SK-N-SH treated with all-trans-retinoic acid at 6 μM for 48 hours (cell line): ENCODE measurements at regions not wholly inside any gene's neighbourhood (a gene's known extent, or its start where the extent isn't known, plus 50 kb on each side); places are given as distances from the start of the nearest gene placed in this dataset.

Experiments used
- ATAC-seq: fragments of 200-7000 bp; cut with Tn5 transposase; 3 replicates; pipeline ENCODE4 v1.9.1; 2020; ENCODE audit warnings: mild to moderate bottlenecking, moderate library complexity
- ARNTL ChIP-seq: fragments of 450-650 bp; formaldehyde crosslinking; IDR thresholded peaks from 2 replicates; pipeline ENCODE4 v1.5.0; 2020; ENCODE audit warnings: low read depth, mild to moderate bottlenecking, moderate library complexity, borderline replicate concordance
- BACH2 ChIP-seq: fragments of 250-450 bp; sonication (Bioruptor Pico); IDR thresholded peaks from 2 replicates; pipeline ENCODE4 v1.9.0; 2021; ENCODE audit warnings: mild to moderate bottlenecking, borderline replicate concordance
- CSDC2 ChIP-seq: fragments of 250-450 bp; sonication (Bioruptor Pico); IDR thresholded peaks from 2 replicates; pipeline ENCODE4 v1.5.0; 2020; ENCODE audit warnings: mild to moderate bottlenecking, moderate library complexity
- ESRRG ChIP-seq: fragments of 250-450 bp; sonication (Bioruptor Pico); IDR thresholded peaks from 2 replicates; pipeline ENCODE4 v1.6.1; 2021; ENCODE audit warnings: mild to moderate bottlenecking
- GLIS3 ChIP-seq: fragments of 250-450 bp; sonication (Bioruptor Pico); IDR thresholded peaks from 2 replicates; pipeline ENCODE4 v1.5.0; 2020; ENCODE audit warnings: mild to moderate bottlenecking, moderate library complexity
- ISL1 ChIP-seq: fragments of 250-450 bp; sonication (Bioruptor Pico); IDR thresholded peaks from 2 replicates; pipeline ENCODE4 v2.1.2; 2022; ENCODE audit warnings: mild to moderate bottlenecking, moderate library complexity
- OSR1 ChIP-seq: fragments of 250-450 bp; sonication (Bioruptor Pico); IDR thresholded peaks from 2 replicates; pipeline ENCODE4 v1.8.0; 2022; ENCODE audit warnings: moderate library complexity, mild to moderate bottlenecking, inconsistent platforms
- RARB ChIP-seq: fragments of 250-450 bp; sonication (Bioruptor Pico); IDR thresholded peaks from 2 replicates; pipeline ENCODE4 v1.8.0; 2021; ENCODE audit warnings: mild to moderate bottlenecking, moderate library complexity
- SNAI2 ChIP-seq: fragments of 250-450 bp; sonication (Bioruptor Pico); IDR thresholded peaks from 2 replicates; pipeline ENCODE4 v1.5.0; 2020; ENCODE audit warnings: mild to moderate bottlenecking, moderate library complexity
- TCF4 ChIP-seq: fragments of 250-450 bp; sonication (Bioruptor Pico); IDR thresholded peaks from 2 replicates; pipeline ENCODE4 v1.8.0; 2021; ENCODE audit warnings: mild to moderate bottlenecking, moderate library complexity, borderline replicate concordance
- TOX ChIP-seq: fragments of 250-450 bp; sonication (Bioruptor Pico); IDR thresholded peaks from 2 replicates; pipeline ENCODE4 v1.8.0; 2021; ENCODE audit warnings: mild to moderate bottlenecking, moderate library complexity, borderline replicate concordance
- TSHZ2 ChIP-seq: fragments of 250-450 bp; sonication (Bioruptor Pico); IDR thresholded peaks from 2 replicates; pipeline ENCODE4 v1.5.0; 2020; ENCODE audit warnings: mild to moderate bottlenecking, moderate library complexity
- ZC3H10 ChIP-seq: fragments of 250-450 bp; sonication (Bioruptor Pico); IDR thresholded peaks from 2 replicates; pipeline ENCODE4 v1.5.1; 2021; ENCODE audit warnings: mild to moderate bottlenecking, moderate library complexity
- ZFP3 ChIP-seq: fragments of 250-450 bp; sonication (Bioruptor Pico); IDR thresholded peaks from 2 replicates; pipeline ENCODE4 v1.5.0; 2020; ENCODE audit warnings: mild to moderate bottlenecking, moderate library complexity
- ZFP30 ChIP-seq: fragments of 450-650 bp; formaldehyde crosslinking; IDR thresholded peaks from 2 replicates; pipeline ENCODE4 v1.5.0; 2022; ENCODE audit warnings: mild to moderate bottlenecking, moderate library complexity
- ZNF565 ChIP-seq: fragments of 450-650 bp; formaldehyde crosslinking; conservative IDR thresholded peaks from 2 replicates; pipeline ENCODE4 v1.5.0; 2020; ENCODE audit warnings: low read depth, mild to moderate bottlenecking, moderate library complexity
- ZNF70 ChIP-seq: fragments of 450-650 bp; formaldehyde crosslinking; IDR thresholded peaks from 2 replicates; pipeline ENCODE4 v1.5.0; 2020; ENCODE audit warnings: mild to moderate bottlenecking, moderate library complexity
- ZNF8 ChIP-seq: fragments of 450-650 bp; formaldehyde crosslinking; IDR thresholded peaks from 2 replicates; pipeline ENCODE4 v1.5.0; 2020; ENCODE audit warnings: mild to moderate bottlenecking, moderate library complexity
- TF ChIP-seq, protein P1 (sequence below): fragments of 250-450 bp; sonication (Bioruptor Pico); IDR thresholded peaks from 2 replicates; pipeline ENCODE4 v1.8.0; 2021; ENCODE audit warnings: low read depth, mild to moderate bottlenecking, moderate library complexity, borderline replicate concordance
- TF ChIP-seq, protein P2 (sequence below): fragments of 250-450 bp; sonication (Bioruptor Pico); IDR thresholded peaks from 2 replicates; pipeline ENCODE4 v1.5.1; 2021; ENCODE audit warnings: mild to moderate bottlenecking, moderate library complexity
- TF ChIP-seq, protein P3 (sequence below): fragments of 250-450 bp; sonication (Bioruptor Pico); IDR thresholded peaks from 2 replicates; pipeline ENCODE4 v1.5.1; 2020; ENCODE audit warnings: low read depth, mild to moderate bottlenecking, moderate library complexity
- TF ChIP-seq, protein P4 (sequence below): fragments of 250-450 bp; sonication (Bioruptor Pico); IDR thresholded peaks from 2 replicates; pipeline ENCODE4 v1.8.0; 2020; ENCODE audit warnings: mild to moderate bottlenecking, moderate library complexity, borderline replicate concordance

DNA sequence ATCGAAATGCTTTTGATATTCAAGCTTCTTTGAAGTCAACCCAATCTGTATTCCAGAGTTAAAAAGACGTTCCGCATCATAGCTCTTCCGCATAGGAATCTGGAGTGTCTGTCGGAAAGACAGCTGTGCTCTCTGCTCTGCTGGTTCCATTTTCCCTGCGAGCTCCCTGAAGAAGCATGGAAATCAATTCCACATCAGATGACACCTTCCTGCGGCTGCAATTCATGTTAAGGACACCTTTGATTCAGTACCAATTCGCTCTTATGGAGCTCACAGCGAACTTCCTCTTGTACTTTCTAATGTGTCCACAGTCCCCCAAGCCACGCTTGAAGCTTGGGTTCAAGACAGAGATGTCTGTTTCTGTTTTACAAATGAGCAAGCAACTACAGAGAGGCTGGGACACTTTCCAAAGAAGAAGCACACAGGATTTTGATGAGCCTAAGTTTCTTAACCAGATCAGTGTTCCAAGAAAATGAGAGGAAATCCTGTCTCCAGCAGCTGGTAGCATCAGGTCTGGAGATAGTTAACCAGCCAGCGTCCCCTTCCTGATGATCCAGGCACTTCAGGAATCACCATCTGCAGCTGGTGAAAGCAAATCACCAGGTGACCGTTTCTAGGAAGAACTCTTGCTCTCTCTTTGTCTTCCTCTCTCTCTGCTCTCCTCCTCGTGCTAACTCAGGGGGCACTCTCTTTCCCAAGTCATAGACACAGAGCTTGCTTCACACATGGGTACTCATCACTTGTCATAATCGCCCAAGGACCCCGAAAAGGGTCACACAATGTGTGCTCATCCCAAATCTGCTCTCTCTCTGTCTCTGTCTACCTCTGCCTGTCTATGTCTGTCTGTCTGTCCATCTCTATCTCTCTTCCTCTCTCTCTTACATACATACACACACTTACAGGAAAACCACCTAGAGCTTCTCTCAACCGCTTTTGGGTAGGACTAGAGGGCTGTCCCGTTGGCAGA is 281.8 kb downstream of the FAM43A start (continued):
- TF ChIP-seq, protein P1, sequence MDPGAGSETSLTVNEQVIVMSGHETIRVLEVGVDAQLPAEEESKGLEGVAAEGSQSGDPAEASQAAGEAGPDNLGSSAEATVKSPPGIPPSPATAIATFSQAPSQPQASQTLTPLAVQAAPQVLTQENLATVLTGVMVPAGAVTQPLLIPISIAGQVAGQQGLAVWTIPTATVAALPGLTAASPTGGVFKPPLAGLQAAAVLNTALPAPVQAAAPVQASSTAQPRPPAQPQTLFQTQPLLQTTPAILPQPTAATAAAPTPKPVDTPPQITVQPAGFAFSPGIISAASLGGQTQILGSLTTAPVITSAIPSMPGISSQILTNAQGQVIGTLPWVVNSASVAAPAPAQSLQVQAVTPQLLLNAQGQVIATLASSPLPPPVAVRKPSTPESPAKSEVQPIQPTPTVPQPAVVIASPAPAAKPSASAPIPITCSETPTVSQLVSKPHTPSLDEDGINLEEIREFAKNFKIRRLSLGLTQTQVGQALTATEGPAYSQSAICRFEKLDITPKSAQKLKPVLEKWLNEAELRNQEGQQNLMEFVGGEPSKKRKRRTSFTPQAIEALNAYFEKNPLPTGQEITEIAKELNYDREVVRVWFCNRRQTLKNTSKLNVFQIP, result no peak
- TF ChIP-seq, all 23 proteins: peak for 0

DNA sequence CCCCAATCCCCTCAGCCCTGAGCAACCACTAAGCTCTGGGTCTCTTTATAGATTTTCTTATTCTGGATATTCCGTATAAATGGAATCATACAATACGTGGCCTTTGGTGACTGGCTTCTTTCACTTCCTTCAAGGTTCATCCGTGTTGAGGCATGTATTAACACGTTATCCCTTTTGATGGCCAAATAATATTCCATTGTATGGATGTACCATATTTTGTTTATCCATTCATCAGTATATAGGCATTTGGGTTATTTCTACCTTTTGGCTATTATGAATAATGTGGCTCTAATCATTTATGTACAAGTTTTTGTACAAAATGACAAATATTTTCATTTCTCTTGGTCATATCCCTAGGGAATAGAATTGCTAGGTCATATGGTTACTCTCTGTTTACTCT is 284.4 kb downstream of the FAM43A start:
- ATAC-seq, result no peak
- TF ChIP-seq ZNF8, result peak; percentile 94
- no peak for TF ChIP-seq GLIS3 (CRISPR knock-in tag)

GRCh38 chr3:194971009-194971408 is 285.3 kb downstream of the FAM43A start:
- no peak for ATAC-seq
- TF ChIP-seq BACH2 (CRISPR knock-in tag), result no peak
- TF ChIP-seq, protein P2, sequence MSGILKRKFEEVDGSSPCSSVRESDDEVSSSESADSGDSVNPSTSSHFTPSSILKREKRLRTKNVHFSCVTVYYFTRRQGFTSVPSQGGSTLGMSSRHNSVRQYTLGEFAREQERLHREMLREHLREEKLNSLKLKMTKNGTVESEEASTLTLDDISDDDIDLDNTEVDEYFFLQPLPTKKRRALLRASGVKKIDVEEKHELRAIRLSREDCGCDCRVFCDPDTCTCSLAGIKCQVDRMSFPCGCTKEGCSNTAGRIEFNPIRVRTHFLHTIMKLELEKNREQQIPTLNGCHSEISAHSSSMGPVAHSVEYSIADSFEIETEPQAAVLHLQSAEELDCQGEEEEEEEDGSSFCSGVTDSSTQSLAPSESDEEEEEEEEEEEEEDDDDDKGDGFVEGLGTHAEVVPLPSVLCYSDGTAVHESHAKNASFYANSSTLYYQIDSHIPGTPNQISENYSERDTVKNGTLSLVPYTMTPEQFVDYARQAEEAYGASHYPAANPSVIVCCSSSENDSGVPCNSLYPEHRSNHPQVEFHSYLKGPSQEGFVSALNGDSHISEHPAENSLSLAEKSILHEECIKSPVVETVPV (CRISPR knock-in tag), result no peak
- TF ChIP-seq RARB (CRISPR knock-in tag), result no peak
- TF ChIP-seq CSDC2 (CRISPR knock-in tag), result no peak
- TF ChIP-seq, protein P1, result no peak
- no peak for TF ChIP-seq ZNF8
- TF ChIP-seq, protein P3, sequence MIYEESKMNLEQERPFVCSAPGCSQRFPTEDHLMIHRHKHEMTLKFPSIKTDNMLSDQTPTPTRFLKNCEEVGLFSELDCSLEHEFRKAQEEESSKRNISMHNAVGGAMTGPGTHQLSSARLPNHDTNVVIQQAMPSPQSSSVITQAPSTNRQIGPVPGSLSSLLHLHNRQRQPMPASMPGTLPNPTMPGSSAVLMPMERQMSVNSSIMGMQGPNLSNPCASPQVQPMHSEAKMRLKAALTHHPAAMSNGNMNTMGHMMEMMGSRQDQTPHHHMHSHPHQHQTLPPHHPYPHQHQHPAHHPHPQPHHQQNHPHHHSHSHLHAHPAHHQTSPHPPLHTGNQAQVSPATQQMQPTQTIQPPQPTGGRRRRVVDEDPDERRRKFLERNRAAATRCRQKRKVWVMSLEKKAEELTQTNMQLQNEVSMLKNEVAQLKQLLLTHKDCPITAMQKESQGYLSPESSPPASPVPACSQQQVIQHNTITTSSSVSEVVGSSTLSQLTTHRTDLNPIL (CRISPR knock-in tag), result no peak
- TF ChIP-seq SNAI2 (CRISPR knock-in tag), result no peak
- no peak for TF ChIP-seq ARNTL
- no peak for TF ChIP-seq ZC3H10 (CRISPR knock-in tag)
- TF ChIP-seq ZNF565 (CRISPR knock-in tag), result no peak
- TF ChIP-seq, protein P4, sequence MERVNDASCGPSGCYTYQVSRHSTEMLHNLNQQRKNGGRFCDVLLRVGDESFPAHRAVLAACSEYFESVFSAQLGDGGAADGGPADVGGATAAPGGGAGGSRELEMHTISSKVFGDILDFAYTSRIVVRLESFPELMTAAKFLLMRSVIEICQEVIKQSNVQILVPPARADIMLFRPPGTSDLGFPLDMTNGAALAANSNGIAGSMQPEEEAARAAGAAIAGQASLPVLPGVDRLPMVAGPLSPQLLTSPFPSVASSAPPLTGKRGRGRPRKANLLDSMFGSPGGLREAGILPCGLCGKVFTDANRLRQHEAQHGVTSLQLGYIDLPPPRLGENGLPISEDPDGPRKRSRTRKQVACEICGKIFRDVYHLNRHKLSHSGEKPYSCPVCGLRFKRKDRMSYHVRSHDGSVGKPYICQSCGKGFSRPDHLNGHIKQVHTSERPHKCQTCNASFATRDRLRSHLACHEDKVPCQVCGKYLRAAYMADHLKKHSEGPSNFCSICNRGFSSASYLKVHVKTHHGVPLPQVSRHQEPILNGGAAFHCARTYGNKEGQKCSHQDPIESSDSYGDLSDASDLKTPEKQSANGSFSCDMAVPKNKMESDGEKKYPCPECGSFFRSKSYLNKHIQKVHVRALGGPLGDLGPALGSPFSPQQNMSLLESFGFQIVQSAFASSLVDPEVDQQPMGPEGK (CRISPR knock-in tag), result no peak
- TF ChIP-seq ZFP30 (CRISPR knock-in tag), result no peak
- TF ChIP-seq ISL1 (CRISPR knock-in tag), result no peak
- TF ChIP-seq TCF4 (CRISPR knock-in tag), result no peak
- TF ChIP-seq TOX, result no peak
- TF ChIP-seq OSR1 (CRISPR knock-in tag), result no peak
- TF ChIP-seq ZNF70, result no peak
- TF ChIP-seq GLIS3 (CRISPR knock-in tag), result no peak

GRCh38 chr3:194971965-194972364 is 286.3 kb downstream of the FAM43A start:
- ATAC-seq, result no peak
- TF ChIP-seq CSDC2 (CRISPR knock-in tag), result no peak
- no peak for TF ChIP-seq ESRRG (CRISPR knock-in tag)
- TF ChIP-seq ARNTL, result no peak
- TF ChIP-seq TOX, result no peak
- TF ChIP-seq ZFP3 (CRISPR knock-in tag), result no peak
- no peak for TF ChIP-seq ZNF565 (CRISPR knock-in tag)
- no peak for TF ChIP-seq TSHZ2 (CRISPR knock-in tag)
- no peak for TF ChIP-seq RARB (CRISPR knock-in tag)
- no peak for TF ChIP-seq ZC3H10 (CRISPR knock-in tag)
- TF ChIP-seq, protein P2 (CRISPR knock-in tag), result no peak
- no peak for TF ChIP-seq BACH2 (CRISPR knock-in tag)
